Fibroblast of skin of left quadriceps (primary cell): ENCODE measurements at regions not wholly inside any gene's neighbourhood (a gene's known extent, or its start where the extent isn't known, plus 50 kb on each side); places are given as distances from the start of the nearest gene placed in this dataset.
"Not testable (repeated sequence)": the region's sequence is repeated elsewhere in the genome, so short reads cannot be mapped to it uniquely, and the experiment has no call there.

Experiments
- DNase-seq, 2 experiments: peaks; one replicate each; pipeline ENCODE4 v3.0.0-alpha.2; 2013; ENCODE audit warnings: low read depth in 2 of 2

GRCh38 chr6:126667728-126668127, 327.8 kb downstream of the CENPW start:
- no peak for DNase-seq

GRCh38 chr6:126672649-126673048, 332.7 kb downstream of the CENPW start:
- peak; percentile 58 to 61 for DNase-seq

GRCh38 chr6:126673749-126674148, 333.8 kb downstream of the CENPW start:
- DNase-seq = not testable (repeated sequence)

GRCh38 chr6:126682440-126682839, 342.5 kb downstream of the CENPW start:
- no peak for DNase-seq

- DNase-seq = no peak
These were observed 345.3 kb downstream of the CENPW start for GRCh38 chr6:126685182-126685581.

- peak; percentile 46 to 57 for DNase-seq
These were observed 357.2 kb downstream of the CENPW start for GRCh38 chr6:126696921-126697693.

- DNase-seq = no peak
These were observed 358.9 kb downstream of the CENPW start for GRCh38 chr6:126698732-126699240.

GRCh38 chr6:126701676-126702560, 362.0 kb downstream of the CENPW start:
- no peak for DNase-seq

GRCh38 chr6:126716032-126716431, 376.1 kb downstream of the CENPW start:
- no peak for DNase-seq

GRCh38 chr6:126716826-126717509, 377.1 kb downstream of the CENPW start:
- DNase-seq = no peak

GRCh38 chr6:126718600-126719327, 378.8 kb downstream of the CENPW start:
- no peak for DNase-seq

GRCh38 chr6:126720304-126720703, 380.4 kb downstream of the CENPW start:
- DNase-seq = no peak

- DNase-seq = peak; percentile 88 to 89
These were observed 381.8 kb downstream of the CENPW start for GRCh38 chr6:126721581-126722160.

GRCh38 chr6:126722411-126722810, 382.5 kb downstream of the CENPW start:
- no peak for DNase-seq

GRCh38 chr6:126723541-126724170, 383.7 kb downstream of the CENPW start:
- no peak for DNase-seq

GRCh38 chr6:126724821-126725220, 384.9 kb downstream of the CENPW start:
- no peak for DNase-seq

- not testable (repeated sequence) for DNase-seq
These were observed 386.5 kb downstream of the CENPW start for GRCh38 chr6:126726454-126726853.

- no peak for DNase-seq
These were observed 380.3 kb upstream of the RSPO3 start for GRCh38 chr6:126738146-126738545.

GRCh38 chr6:126738641-126739040, 379.8 kb upstream of the RSPO3 start:
- no peak for DNase-seq

GRCh38 chr6:126743076-126743475, 375.4 kb upstream of the RSPO3 start:
- DNase-seq = no peak
